ENCODE measurements at regions not wholly inside any gene's neighbourhood (a gene's known extent, or its start where the extent isn't known, plus 50 kb on each side); places are given as distances from the start of the nearest gene placed in this dataset.

GRCh38 chr10:36341471-36341870, 699.4 kb upstream of the FZD8 start:
- DNase-seq (no peak), ATAC-seq (no peak)
- Mint-ChIP-seq H3K9me3 (peaks cover 4% of the 10 kb centered on the region), H3K4me1 (ENCODE audit: low read depth) (no peaks in the 10 kb centered on the region), H3K36me3 (ENCODE audit: insufficient read depth) (no peaks in the 10 kb centered on the region), H3K27me3 (ENCODE audit: low read depth) (no peaks in the 10 kb centered on the region), H3K4me3 (no peak overlapping the region)

GRCh38 chr10:36336315-36336714, 694.2 kb upstream of the FZD8 start:
- no peaks in the 10 kb centered on the region for H3K4me1 Mint-ChIP-seq (ENCODE audit: low read depth)
- no peak for ATAC-seq
- peaks cover 3% of the 10 kb centered on the region for H3K9me3 Mint-ChIP-seq
- H3K4me3 Mint-ChIP-seq: no peak overlapping the region
- H3K27me3 Mint-ChIP-seq (ENCODE audit: low read depth): no peaks in the 10 kb centered on the region
- no peak for DNase-seq
- H3K36me3 Mint-ChIP-seq (ENCODE audit: insufficient read depth): no peaks in the 10 kb centered on the region

- Mint-ChIP-seq H3K4me1 (ENCODE audit: low read depth) (no peaks in the 10 kb centered on the region), H3K9me3 (peaks cover 9% of the 10 kb centered on the region), H3K4me3 (no peak overlapping the region), H3K27me3 (ENCODE audit: low read depth) (no peaks in the 10 kb centered on the region), H3K36me3 (ENCODE audit: insufficient read depth) (no peaks in the 10 kb centered on the region)
- DNase-seq: no peak
- ATAC-seq: no peak
Observed at GRCh38 chr10:36333446-36333845, 691.4 kb upstream of the FZD8 start.

GRCh38 chr10:36332926-36333325, 690.8 kb upstream of the FZD8 start:
- Mint-ChIP-seq H3K36me3 (ENCODE audit: insufficient read depth) (no peaks in the 10 kb centered on the region), H3K9me3 (peaks cover 11% of the 10 kb centered on the region), H3K4me3 (no peak overlapping the region), H3K27me3 (ENCODE audit: low read depth) (no peaks in the 10 kb centered on the region), H3K4me1 (ENCODE audit: low read depth) (no peaks in the 10 kb centered on the region)
- no peak for DNase-seq
- ATAC-seq: no peak

DNA sequence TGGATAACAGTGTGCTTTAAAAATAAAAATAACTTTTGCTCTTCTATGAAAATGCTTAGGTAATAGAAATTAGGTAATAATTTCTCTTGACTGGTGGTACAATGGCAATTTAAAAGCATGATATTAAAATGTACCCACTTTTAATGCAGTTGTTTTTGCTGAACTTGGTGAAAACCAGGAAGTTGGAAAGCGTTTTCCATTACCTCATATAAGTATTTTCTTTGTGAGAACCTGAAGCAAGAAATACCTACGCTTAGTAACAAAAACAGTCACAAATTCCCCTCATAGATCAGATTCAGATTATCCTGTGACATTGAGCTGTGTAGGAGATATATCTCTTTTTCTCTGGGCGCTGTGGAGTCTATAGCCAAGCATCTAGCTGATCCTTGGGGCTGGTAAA, 689.0 kb upstream of the FZD8 start:
- H3K27me3 Mint-ChIP-seq (ENCODE audit: low read depth): no peaks in the 10 kb centered on the region
- H3K36me3 Mint-ChIP-seq (ENCODE audit: insufficient read depth): no peaks in the 10 kb centered on the region
- ATAC-seq (no peak), DNase-seq (no peak)
- H3K4me3 Mint-ChIP-seq: no peak overlapping the region
- no peaks in the 10 kb centered on the region for H3K4me1 Mint-ChIP-seq (ENCODE audit: low read depth)
- peaks cover 13% of the 10 kb centered on the region for H3K9me3 Mint-ChIP-seq

GRCh38 chr10:36325815-36326214, 683.7 kb upstream of the FZD8 start:
- Mint-ChIP-seq H3K36me3 (ENCODE audit: insufficient read depth) (no peaks in the 10 kb centered on the region), H3K4me3 (no peak overlapping the region), H3K4me1 (ENCODE audit: low read depth) (no peaks in the 10 kb centered on the region), H3K9me3 (peaks cover 17% of the 10 kb centered on the region), H3K27me3 (ENCODE audit: low read depth) (no peaks in the 10 kb centered on the region)
- ATAC-seq: no peak
- no peak for DNase-seq

GRCh38 chr10:36324831-36325230, 682.7 kb upstream of the FZD8 start:
- H3K4me3 Mint-ChIP-seq: no peak overlapping the region
- no peak for ATAC-seq
- no peaks in the 10 kb centered on the region for H3K36me3 Mint-ChIP-seq (ENCODE audit: insufficient read depth)
- no peaks in the 10 kb centered on the region for H3K4me1 Mint-ChIP-seq (ENCODE audit: low read depth)
- no peaks in the 10 kb centered on the region for H3K27me3 Mint-ChIP-seq (ENCODE audit: low read depth)
- peaks cover 16% of the 10 kb centered on the region for H3K9me3 Mint-ChIP-seq
- no peak for DNase-seq

- DNase-seq (no peak), ATAC-seq (no peak)
- Mint-ChIP-seq H3K4me3 (no peak overlapping the region), H3K4me1 (ENCODE audit: low read depth) (no peaks in the 10 kb centered on the region), H3K9me3 (no peaks in the 10 kb centered on the region), H3K36me3 (ENCODE audit: insufficient read depth) (no peaks in the 10 kb centered on the region), H3K27me3 (ENCODE audit: low read depth) (no peaks in the 10 kb centered on the region)
Observed at GRCh38 chr10:36313142-36313541, 671.0 kb upstream of the FZD8 start.

DNA sequence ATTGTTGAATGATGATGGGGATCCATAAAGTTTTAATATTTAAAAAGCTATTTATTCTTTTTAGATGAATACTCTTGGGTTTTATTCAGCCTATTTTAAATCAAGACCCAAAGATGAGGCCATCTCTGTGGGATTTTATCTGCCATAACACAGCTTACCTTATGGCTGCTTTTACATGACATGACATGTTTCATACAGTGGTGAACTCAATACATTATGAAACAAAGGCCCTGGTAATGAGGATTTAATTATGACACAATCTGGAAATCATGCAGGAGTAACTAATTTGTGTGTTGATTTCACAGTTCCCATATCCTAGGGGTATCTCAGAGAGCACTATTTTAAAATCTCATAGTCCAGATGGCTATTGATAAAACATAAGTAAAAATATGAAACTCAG, 661.8 kb upstream of the FZD8 start:
- Mint-ChIP-seq H3K36me3 (ENCODE audit: insufficient read depth) (no peaks in the 10 kb centered on the region), H3K4me1 (ENCODE audit: low read depth) (no peaks in the 10 kb centered on the region), H3K4me3 (no peak overlapping the region), H3K27me3 (ENCODE audit: low read depth) (no peaks in the 10 kb centered on the region), H3K9me3 (peaks cover 6% of the 10 kb centered on the region)
- no peak for DNase-seq
- no peak for ATAC-seq

DNA sequence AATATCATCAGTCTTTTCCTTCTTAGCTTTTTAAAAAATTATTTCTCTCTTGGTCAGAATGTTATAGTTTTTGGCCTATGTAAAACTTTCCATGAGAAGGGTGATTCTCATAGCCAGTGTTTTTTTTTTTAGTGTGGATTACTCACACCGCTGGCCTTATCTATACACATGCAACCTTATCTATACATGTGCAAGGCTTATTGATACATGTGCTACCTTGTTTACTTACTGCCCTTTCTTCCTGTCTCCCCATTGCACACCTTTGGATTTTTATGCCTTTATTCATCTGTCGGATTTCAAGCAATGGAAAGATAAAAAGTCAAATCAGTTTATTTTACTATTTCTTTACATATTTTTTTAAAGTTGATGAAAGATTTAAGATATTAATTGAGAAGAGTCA, 660.0 kb upstream of the FZD8 start:
- H3K4me3 Mint-ChIP-seq: no peak overlapping the region
- peaks cover 11% of the 10 kb centered on the region for H3K9me3 Mint-ChIP-seq
- no peaks in the 10 kb centered on the region for H3K4me1 Mint-ChIP-seq (ENCODE audit: low read depth)
- DNase-seq: no peak
- no peaks in the 10 kb centered on the region for H3K36me3 Mint-ChIP-seq (ENCODE audit: insufficient read depth)
- no peaks in the 10 kb centered on the region for H3K27me3 Mint-ChIP-seq (ENCODE audit: low read depth)
- ATAC-seq: no peak

- no peaks in the 10 kb centered on the region for H3K27me3 Mint-ChIP-seq (ENCODE audit: low read depth)
Observed at GRCh38 chr10:36301539-36301938, 659.4 kb upstream of the FZD8 start.

DNA sequence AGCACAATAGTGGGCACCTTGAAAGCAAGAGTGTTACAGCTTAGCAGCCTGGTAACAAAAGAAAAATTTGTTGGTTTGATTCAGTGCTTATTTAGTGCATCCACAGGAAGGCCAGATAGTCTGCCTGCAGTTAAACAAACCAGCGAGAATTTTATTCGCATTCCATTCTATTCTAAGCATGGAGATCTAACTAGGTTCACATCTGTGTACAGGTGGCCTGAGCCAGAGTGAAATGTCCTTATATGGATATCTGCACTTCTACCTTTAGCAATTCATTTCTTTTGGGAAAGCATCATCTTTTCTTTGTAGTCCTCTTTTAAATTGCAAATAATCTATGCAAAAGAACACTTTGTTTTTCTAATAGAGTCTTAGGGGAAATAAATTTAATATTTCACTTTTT, 659.0 kb upstream of the FZD8 start:
- H3K4me1 Mint-ChIP-seq (ENCODE audit: low read depth): no peaks in the 10 kb centered on the region

More at GRCh38 chr10:36301539-36301938, 659.4 kb upstream of the FZD8 start:
- no peaks in the 10 kb centered on the region for H3K36me3 Mint-ChIP-seq (ENCODE audit: insufficient read depth)
- ATAC-seq: no peak
- no peaks in the 10 kb centered on the region for H3K4me1 Mint-ChIP-seq (ENCODE audit: low read depth)
- H3K9me3 Mint-ChIP-seq: peaks cover 7% of the 10 kb centered on the region
- DNase-seq: no peak
- H3K4me3 Mint-ChIP-seq: no peak overlapping the region

GRCh38 chr10:36283827-36284226, 641.7 kb upstream of the FZD8 start:
- Mint-ChIP-seq H3K9me3 (peaks cover 29% of the 10 kb centered on the region), H3K4me1 (ENCODE audit: low read depth) (no peaks in the 10 kb centered on the region), H3K36me3 (ENCODE audit: insufficient read depth) (no peaks in the 10 kb centered on the region), H3K4me3 (no peak overlapping the region), H3K27me3 (ENCODE audit: low read depth) (no peaks in the 10 kb centered on the region)
- no peak for ATAC-seq
- no peak for DNase-seq

More for the DNA sequence above, 659.0 kb upstream of the FZD8 start:
- DNase-seq (no peak), ATAC-seq (no peak)
- Mint-ChIP-seq H3K9me3 (peaks cover 6% of the 10 kb centered on the region), H3K4me3 (no peak overlapping the region), H3K27me3 (ENCODE audit: low read depth) (no peaks in the 10 kb centered on the region), H3K36me3 (ENCODE audit: insufficient read depth) (no peaks in the 10 kb centered on the region)

GRCh38 chr10:36281831-36282331, 639.8 kb upstream of the FZD8 start:
- Mint-ChIP-seq H3K27me3 (ENCODE audit: low read depth) (no peaks in the 10 kb centered on the region), H3K36me3 (ENCODE audit: insufficient read depth) (no peaks in the 10 kb centered on the region), H3K4me1 (ENCODE audit: low read depth) (no peaks in the 10 kb centered on the region), H3K9me3 (peaks cover 21% of the 10 kb centered on the region), H3K4me3 (no peak overlapping the region)
- DNase-seq: no peak
- no peak for ATAC-seq

DNA sequence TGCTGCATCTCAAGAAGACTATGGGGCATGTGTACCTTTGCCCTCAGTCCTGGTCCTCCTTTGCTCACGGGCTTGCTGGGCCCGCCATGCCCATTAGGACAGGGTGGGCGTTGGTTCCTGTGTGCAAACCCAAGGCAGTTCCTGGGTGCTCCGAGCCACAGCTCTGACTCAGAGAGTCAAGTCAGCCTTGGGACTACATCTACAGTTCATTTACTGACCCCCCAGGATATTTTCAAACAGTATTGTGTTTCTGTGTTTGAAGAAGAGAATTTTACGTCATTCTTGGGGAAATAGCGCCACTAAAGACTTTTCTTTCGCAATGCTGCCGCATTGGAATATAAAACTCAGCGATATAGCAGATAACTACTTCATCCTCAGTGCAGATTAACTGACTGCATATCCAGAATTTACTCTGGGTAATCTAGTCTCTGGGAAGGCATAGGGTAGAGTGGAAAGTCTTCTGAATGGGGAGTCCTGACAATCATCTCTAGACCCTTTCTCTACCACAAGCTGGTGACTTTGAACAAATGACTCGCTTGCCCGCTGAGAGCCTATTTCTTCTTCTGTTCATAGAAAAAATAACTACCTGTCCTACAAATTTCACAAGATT, 638.9 kb upstream of the FZD8 start:
- Mint-ChIP-seq H3K4me1 (ENCODE audit: low read depth) (no peaks in the 10 kb centered on the region), H3K36me3 (ENCODE audit: insufficient read depth) (no peaks in the 10 kb centered on the region), H3K9me3 (peaks cover 17% of the 10 kb centered on the region), H3K27me3 (ENCODE audit: low read depth) (no peaks in the 10 kb centered on the region), H3K4me3 (no peak overlapping the region)
- ATAC-seq: no peak
- DNase-seq: no peak
